Astrocyte (in vitro differentiated cells and primary cell): ENCODE measurements at regions not wholly inside any gene's neighbourhood (a gene's known extent, or its start where the extent isn't known, plus 50 kb on each side); places are given as distances from the start of the nearest gene placed in this dataset.

Experiments used
- CTCF ChIP-seq: IDR thresholded peaks from 2 replicates; pipeline ENCODE4 v1.5.1; 2011; ENCODE audit warnings: low read depth, mild to moderate bottlenecking, inconsistent platforms, low read length, moderate library complexity; ENCODE audit not compliant: insufficient read depth
- EZH2 ChIP-seq: IDR thresholded peaks from 2 replicates; pipeline ENCODE4 v1.6.1; 2012; ENCODE audit warnings: mild to moderate bottlenecking, low read length, inconsistent platforms; ENCODE audit not compliant: insufficient read depth

GRCh38 chr12:107395817-107396216, 289.8 kb upstream of the PWP1 start:
- TF ChIP-seq CTCF (no peak), EZH2 (no peak)
